ENCODE measurements at regions not wholly inside any gene's neighbourhood (a gene's known extent, or its start where the extent isn't known, plus 50 kb on each side); places are given as distances from the start of the nearest gene placed in this dataset.

DNA sequence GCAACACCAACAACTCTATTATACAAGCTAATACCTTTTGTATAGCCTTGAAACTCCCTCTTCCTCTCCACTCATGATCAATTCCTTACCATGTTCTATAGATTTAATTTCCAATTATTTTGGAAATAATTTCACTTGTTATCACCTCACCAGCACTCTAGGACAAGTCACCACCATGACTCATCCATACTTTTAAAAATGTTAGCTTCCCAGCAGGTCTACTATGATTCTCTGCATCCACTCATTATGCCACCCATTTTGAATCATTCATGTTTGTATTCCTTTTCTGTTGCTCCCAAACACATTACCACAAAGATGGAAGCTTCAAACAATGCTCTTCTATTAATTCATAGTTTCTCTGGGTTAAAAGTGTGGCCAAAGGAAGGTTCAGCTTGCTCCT is 469.6 kb downstream of the PDGFC start:
- Histone ChIP-seq H3K4me1 (ENCODE audit: control insufficient read depth, extremely low read depth, insufficient read depth, low read length) (no peaks in the 10 kb centered on the region), H3K4me3 (replicated peaks in 1 of 3; ENCODE audit: insufficient read depth in 1 of 3, low read depth in 1 of 3, low read length in 3 of 3) (no peak overlapping the region), H4K20me1 (replicated peaks; ENCODE audit: control insufficient read depth, extremely low read depth, insufficient read depth, low read length) (no peaks in the 10 kb centered on the region), H3K36me3 (ENCODE audit: control insufficient read depth in 2 of 2, extremely low read depth in 1 of 2, insufficient read depth in 2 of 2, low read length in 2 of 2) (no peaks in the 10 kb centered on the region), H3K9me3 (replicated peaks; ENCODE audit: control insufficient read depth, insufficient read depth, low read length) (no peaks in the 10 kb centered on the region), H3K27me3 (ENCODE audit: control insufficient read depth in 2 of 2, insufficient read depth in 2 of 2, low read length in 2 of 2) (no peaks in the 10 kb centered on the region), H3K9me1 (replicated peaks; ENCODE audit: control insufficient read depth, extremely low read depth, insufficient read depth, low read length) (no peaks in the 10 kb centered on the region), H2AFZ (ENCODE audit: low read depth, low read length) (no peak overlapping the region), H3K9ac (replicated peaks; ENCODE audit: extremely low read depth, insufficient read depth, low read length) (no peak overlapping the region), H3K79me2 (ENCODE audit: control insufficient read depth, insufficient read depth, low read length) (no peaks in the 10 kb centered on the region), H3K27ac (ENCODE audit: insufficient read depth, low read depth, low read length) (no peak overlapping the region), H3K4me2 (ENCODE audit: insufficient read depth, low read length) (no peak overlapping the region)
- DNase-seq (ENCODE audit: low read depth, low spot score) (no peak), FAIRE-seq (no peak)
- ChIA-PET CTCF (interaction anchor here (1.3 kb wide), 1 partner anchor 27 kb away, joined by 3 read pairs; no protein-coding TSS in a partner anchor), POLR2A (no interaction called here)
- TF ChIP-seq, protein P1, sequence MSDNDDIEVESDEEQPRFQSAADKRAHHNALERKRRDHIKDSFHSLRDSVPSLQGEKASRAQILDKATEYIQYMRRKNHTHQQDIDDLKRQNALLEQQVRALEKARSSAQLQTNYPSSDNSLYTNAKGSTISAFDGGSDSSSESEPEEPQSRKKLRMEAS (IDR thresholded peaks at IDR 0.05; ENCODE audit: insufficient read depth, insufficient read length): no peak
- TF ChIP-seq FOS (IDR thresholded peaks at IDR 0.05; ENCODE audit: borderline replicate concordance, insufficient read depth, low read length): no peak
- TF ChIP-seq GATA2 (IDR thresholded peaks at IDR 0.05; ENCODE audit: insufficient read depth, insufficient read length, low read depth, low read length): no peak
- TF ChIP-seq POLR2AphosphoS5 (IDR thresholded peaks at IDR 0.05; ENCODE audit: insufficient read depth, low read depth, low read length): no peak
- no peak for TF ChIP-seq POLR2A (IDR thresholded peaks at IDR 0.05; ENCODE audit: low read depth, low read length)
- TF ChIP-seq, protein P2, sequence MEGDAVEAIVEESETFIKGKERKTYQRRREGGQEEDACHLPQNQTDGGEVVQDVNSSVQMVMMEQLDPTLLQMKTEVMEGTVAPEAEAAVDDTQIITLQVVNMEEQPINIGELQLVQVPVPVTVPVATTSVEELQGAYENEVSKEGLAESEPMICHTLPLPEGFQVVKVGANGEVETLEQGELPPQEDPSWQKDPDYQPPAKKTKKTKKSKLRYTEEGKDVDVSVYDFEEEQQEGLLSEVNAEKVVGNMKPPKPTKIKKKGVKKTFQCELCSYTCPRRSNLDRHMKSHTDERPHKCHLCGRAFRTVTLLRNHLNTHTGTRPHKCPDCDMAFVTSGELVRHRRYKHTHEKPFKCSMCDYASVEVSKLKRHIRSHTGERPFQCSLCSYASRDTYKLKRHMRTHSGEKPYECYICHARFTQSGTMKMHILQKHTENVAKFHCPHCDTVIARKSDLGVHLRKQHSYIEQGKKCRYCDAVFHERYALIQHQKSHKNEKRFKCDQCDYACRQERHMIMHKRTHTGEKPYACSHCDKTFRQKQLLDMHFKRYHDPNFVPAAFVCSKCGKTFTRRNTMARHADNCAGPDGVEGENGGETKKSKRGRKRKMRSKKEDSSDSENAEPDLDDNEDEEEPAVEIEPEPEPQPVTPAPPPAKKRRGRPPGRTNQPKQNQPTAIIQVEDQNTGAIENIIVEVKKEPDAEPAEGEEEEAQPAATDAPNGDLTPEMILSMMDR (IDR thresholded peaks at IDR 0.05; ENCODE audit: extremely low read depth in 1 of 2, insufficient read depth in 1 of 2, low read depth in 1 of 2, low read length in 2 of 2): no peak
- no peak for TF ChIP-seq MYC (IDR thresholded peaks at IDR 0.05; ENCODE audit: low read depth, low read length)
- no peak for TF ChIP-seq EZH2 (IDR thresholded peaks at IDR 0.05; ENCODE audit: borderline replicate concordance, low read depth, low read length, severe bottlenecking)
- TF ChIP-seq JUN (IDR thresholded peaks at IDR 0.05; ENCODE audit: borderline replicate concordance, insufficient read depth, insufficient read length, low read depth): no peak
- dilution Hi-C loops (cut with MboI; ENCODE audit: extremely low pct_ligation_motif_present, low sequenced_read_pairs) (no loop called here), intact Hi-C loops (cut with micrococcal nuclease) (no loop called here)
- BruUV-seq (replicated peaks): no TSS peak

Measured in endothelial cell of umbilical vein (primary cell).